NCI-H1436 (cell line): ENCODE measurements at regions not wholly inside any gene's neighbourhood (a gene's known extent, or its start where the extent isn't known, plus 50 kb on each side); places are given as distances from the start of the nearest gene placed in this dataset.

Source experiments
- DNase-seq: peaks from one replicate; lab custom pipeline; 2025; lab: John Stamatoyannopoulos, UW

- no peak for DNase-seq
These were observed 294.9 kb upstream of the FOXF1 start for GRCh38 chr16:86215233-86215978.

- no peak for DNase-seq
These were observed 294.2 kb upstream of the FOXF1 start for GRCh38 chr16:86215979-86216585.

- no peak for DNase-seq
These were observed 293.7 kb upstream of the FOXF1 start for GRCh38 chr16:86216591-86216990.

- no peak for DNase-seq
These were observed 293.1 kb upstream of the FOXF1 start for GRCh38 chr16:86217001-86217890.

- no peak for DNase-seq
These were observed 292.4 kb upstream of the FOXF1 start for GRCh38 chr16:86217891-86218270.

GRCh38 chr16:86218479-86219170 is 291.7 kb upstream of the FOXF1 start:
- no peak for DNase-seq

GRCh38 chr16:86219655-86220445 is 290.5 kb upstream of the FOXF1 start:
- no peak for DNase-seq

GRCh38 chr16:86220561-86220960 is 289.8 kb upstream of the FOXF1 start:
- DNase-seq = no peak

GRCh38 chr16:86221085-86221484 is 289.2 kb upstream of the FOXF1 start:
- no peak for DNase-seq

- DNase-seq = no peak
These were observed 287.8 kb upstream of the FOXF1 start for GRCh38 chr16:86222547-86222946.

GRCh38 chr16:86222965-86223551 is 287.3 kb upstream of the FOXF1 start:
- no peak for DNase-seq

- no peak for DNase-seq
These were observed 286.2 kb upstream of the FOXF1 start for GRCh38 chr16:86224126-86224525.

- DNase-seq = no peak
These were observed 285.7 kb upstream of the FOXF1 start for GRCh38 chr16:86224629-86225028.

- no peak for DNase-seq
These were observed 284.4 kb upstream of the FOXF1 start for GRCh38 chr16:86225905-86226371.

GRCh38 chr16:86227041-86227440 is 283.3 kb upstream of the FOXF1 start:
- no peak for DNase-seq

GRCh38 chr16:86227801-86228200 is 282.5 kb upstream of the FOXF1 start:
- no peak for DNase-seq

GRCh38 chr16:86228713-86229112 is 281.6 kb upstream of the FOXF1 start:
- no peak for DNase-seq

- no peak for DNase-seq
These were observed 281.0 kb upstream of the FOXF1 start for GRCh38 chr16:86229283-86229682.

GRCh38 chr16:86229866-86230656 is 280.3 kb upstream of the FOXF1 start:
- no peak for DNase-seq
